ENCODE measurements at regions not wholly inside any gene's neighbourhood (a gene's known extent, or its start where the extent isn't known, plus 50 kb on each side); places are given as distances from the start of the nearest gene placed in this dataset.
"Not testable (repeated sequence)": the region's sequence is repeated elsewhere in the genome, so short reads cannot be mapped to it uniquely, and the experiment has no call there.

DNA sequence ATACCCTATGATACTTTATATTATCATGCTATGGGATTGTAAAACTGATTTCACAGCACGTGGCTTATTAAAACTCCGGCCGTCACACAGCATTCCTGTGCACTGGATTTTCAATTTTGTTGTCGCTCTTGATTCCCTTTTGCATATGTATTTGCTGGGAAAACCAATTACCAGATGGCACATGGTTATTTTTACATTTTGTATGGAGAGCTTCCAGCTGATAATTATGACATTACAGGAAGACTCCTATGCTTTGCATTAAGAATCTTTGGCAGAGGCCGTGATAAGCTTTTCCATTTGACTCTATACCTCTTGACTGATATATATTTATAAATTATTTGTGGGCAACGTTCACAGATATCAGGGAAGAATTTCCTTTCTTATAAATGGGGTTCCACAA lies 381.2 kb upstream of the RORB start:
- DNase-seq, result no peak

GRCh38 chr9:74117151-74117550 lies 380.0 kb upstream of the RORB start:
- no peak for DNase-seq

GRCh38 chr9:74117731-74118130 lies 379.4 kb upstream of the RORB start:
- DNase-seq, result no peak

- DNase-seq, result no peak
Measured at GRCh38 chr9:74120061-74120460, 377.1 kb upstream of the RORB start.

GRCh38 chr9:74120470-74120869 lies 376.7 kb upstream of the RORB start:
- DNase-seq, result no peak

DNA sequence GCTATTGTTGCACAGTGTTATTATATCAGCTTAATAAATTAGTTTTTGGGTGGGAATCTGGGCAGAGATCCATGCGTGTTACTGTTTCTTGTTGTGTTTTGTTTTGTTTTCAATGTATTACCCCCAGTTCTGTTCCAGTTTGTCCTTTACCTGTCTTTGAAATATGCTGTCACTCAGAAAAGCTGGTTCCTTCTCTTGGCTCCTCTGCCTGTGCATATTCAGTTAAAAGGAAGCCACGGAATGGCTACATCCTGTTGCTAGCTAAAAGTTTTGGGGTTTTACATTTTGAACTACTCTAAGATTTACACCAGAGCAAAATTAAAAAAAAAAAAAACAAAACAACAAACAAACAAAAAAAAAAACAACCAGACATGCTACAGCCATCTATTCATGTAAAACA lies 374.9 kb upstream of the RORB start:
- no peak for DNase-seq

GRCh38 chr9:74122661-74123060 lies 374.5 kb upstream of the RORB start:
- no peak for DNase-seq

GRCh38 chr9:74125941-74126340 lies 371.2 kb upstream of the RORB start:
- DNase-seq, result no peak

GRCh38 chr9:74132986-74133385 lies 364.1 kb upstream of the RORB start:
- DNase-seq, result no peak

DNA sequence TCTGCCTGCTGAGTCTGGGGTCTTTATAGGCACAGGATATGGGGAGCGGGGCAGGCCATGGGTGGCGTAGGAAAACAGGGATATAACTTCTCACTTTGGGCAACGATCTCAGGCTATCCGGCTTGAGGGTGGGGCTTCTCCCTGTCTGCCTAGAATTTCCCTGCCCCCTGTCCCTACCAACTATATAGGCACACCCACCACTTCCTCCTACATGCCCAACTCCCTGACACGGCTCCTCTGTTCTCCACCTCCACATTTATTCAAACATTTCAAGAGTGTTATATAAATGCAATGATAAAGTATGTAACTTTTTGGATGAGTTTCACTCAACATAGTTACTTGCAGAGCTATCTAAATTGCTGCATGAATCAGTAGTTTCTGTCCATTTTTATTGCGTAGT lies 363.2 kb upstream of the RORB start:
- DNase-seq, result no peak

DNA sequence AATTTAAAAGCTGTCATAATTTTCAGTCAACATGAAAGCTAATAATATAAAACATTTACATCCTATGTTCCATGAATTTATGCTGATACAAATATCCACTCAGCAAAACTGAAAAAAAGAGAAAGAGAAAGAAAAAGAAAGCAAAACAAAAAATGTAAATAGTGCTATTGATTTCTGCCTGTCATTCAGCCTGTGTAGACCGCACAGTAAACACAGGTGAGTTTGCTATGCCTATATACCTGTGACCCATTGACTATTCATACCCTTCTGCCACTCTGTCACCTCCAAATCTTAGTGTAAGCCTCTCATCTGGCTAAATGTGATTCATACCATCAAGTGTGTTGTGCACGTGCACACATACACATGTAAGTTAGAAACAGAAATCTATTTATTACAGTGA lies 359.0 kb upstream of the RORB start:
- no peak for DNase-seq

GRCh38 chr9:74140141-74140540 lies 357.0 kb upstream of the RORB start:
- DNase-seq, result no peak

GRCh38 chr9:74147906-74148305 lies 349.2 kb upstream of the RORB start:
- no peak for DNase-seq

DNA sequence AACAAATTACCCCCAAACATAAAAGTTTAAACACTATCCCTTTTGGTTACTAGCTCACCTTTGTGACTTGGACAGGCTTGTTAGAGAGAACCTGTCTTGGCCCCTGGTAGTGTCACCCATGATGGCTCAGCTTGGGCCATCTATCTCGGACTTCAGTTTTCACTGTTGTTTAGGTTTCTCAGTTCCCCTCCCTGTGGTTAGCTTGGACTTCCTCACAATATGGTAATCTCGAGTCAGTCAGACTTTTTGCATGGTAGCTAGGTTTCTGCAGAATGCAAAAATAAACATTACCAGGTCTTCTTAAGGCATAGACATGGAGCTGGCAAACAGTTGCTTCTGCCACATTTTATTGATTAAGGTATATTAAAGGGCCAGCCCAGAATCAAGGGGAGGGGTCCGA lies 324.3 kb upstream of the RORB start:
- DNase-seq, result no peak

GRCh38 chr9:74173284-74173683 lies 323.9 kb upstream of the RORB start:
- no peak for DNase-seq

GRCh38 chr9:74197771-74198170 lies 299.4 kb upstream of the RORB start:
- not testable (repeated sequence) for DNase-seq

DNA sequence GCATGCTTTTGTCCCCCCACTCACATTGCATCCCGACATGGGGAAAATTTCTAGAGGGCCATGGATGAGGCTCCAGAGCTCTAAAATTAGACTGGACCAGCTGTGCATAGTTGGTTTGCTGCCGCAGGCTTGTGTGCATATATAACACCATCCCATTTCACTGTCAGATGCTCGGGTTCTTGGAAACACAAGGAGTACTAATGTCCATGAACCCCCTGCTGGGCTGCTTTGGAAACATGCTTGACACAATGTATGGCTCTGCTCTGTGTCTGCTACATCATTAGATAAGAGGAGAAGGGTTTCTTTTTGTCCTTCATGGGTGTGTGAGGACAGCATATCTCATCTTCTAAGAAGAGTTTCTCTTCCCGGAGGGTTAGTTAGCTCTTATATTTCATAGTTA lies 292.1 kb upstream of the RORB start:
- DNase-seq, result no peak

- DNase-seq, result no peak
Measured at GRCh38 chr9:74218385-74219063, 278.6 kb upstream of the RORB start.

GRCh38 chr9:74220327-74220726 lies 276.8 kb upstream of the RORB start:
- DNase-seq, result no peak

DNA sequence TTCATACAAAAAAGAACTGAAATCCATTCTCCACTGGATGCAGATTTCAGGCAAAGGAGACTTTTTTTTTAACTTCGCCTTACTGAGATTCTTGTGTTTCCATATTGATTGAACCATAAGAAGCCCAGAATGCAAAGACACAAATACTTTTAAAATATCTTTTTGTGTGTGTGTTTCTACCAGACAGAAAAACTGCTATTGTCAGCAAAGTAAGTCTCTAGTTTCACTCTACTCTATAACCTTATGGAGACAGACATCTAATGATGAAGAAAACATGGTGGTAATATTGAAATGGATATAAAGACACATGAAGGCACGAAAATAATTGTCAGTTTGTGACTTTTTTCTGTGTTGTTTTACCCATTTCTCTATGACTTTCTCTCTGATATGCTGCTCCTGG lies 260.3 kb upstream of the RORB start:
- DNase-seq, result no peak

GRCh38 chr9:74245866-74246497 lies 251.2 kb upstream of the RORB start:
- no peak for DNase-seq

- no peak for DNase-seq
Measured at GRCh38 chr9:74255489-74255984, 241.6 kb upstream of the RORB start.

- DNase-seq, result no peak
Measured at GRCh38 chr9:74275872-74276508, 221.1 kb upstream of the RORB start.

DNA sequence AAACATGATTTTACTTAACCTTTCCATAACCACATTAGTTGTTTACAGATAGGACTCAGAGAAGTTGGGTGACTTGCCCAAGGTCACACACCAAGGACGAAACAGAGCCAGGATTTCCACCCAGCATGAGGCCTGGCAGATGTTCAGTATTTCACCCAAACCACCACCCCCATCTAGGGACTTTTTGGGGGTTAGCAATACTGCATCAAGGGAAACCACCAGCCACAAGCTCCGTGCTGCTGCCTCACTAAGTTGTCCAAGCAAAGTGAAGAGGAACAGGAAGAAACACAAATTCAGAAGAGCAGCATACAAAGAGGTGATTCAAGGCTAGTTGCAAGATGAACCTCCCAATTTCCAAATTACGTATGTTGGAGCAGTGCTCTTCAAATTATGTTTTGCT lies 219.6 kb upstream of the RORB start:
- no peak for DNase-seq

Data from NCI-H69 (cell line).